Endothelial cell (in vitro differentiated cells): ENCODE measurements at regions not wholly inside any gene's neighbourhood (a gene's known extent, or its start where the extent isn't known, plus 50 kb on each side); places are given as distances from the start of the nearest gene placed in this dataset.

Experiments
- DNase-seq: peaks from one replicate; pipeline ENCODE4 v3.0.0; 2021; ENCODE audit warnings: low spot score
- H3K27ac Mint-ChIP-seq: one replicate; pipeline ENCODE4 v1.8.0; 2021; ENCODE audit warnings: mixed read lengths, inconsistent platforms; ENCODE audit not compliant: unreplicated experiment
- H3K27me3 Mint-ChIP-seq: one replicate; pipeline ENCODE4 v1.8.0; 2021; ENCODE audit warnings: mild to moderate bottlenecking, moderate library complexity, mixed read lengths, inconsistent platforms; ENCODE audit not compliant: unreplicated experiment
- H3K36me3 Mint-ChIP-seq: one replicate; pipeline ENCODE4 v1.8.0; 2021; ENCODE audit warnings: mild to moderate bottlenecking, low read depth, mixed read lengths, inconsistent platforms; ENCODE audit not compliant: unreplicated experiment
- H3K4me1 Mint-ChIP-seq: one replicate; pipeline ENCODE4 v1.8.0; 2021; ENCODE audit warnings: mild to moderate bottlenecking, mixed read lengths, inconsistent platforms; ENCODE audit not compliant: unreplicated experiment
- H3K4me3 Mint-ChIP-seq: one replicate; pipeline ENCODE4 v1.8.0; 2021; ENCODE audit warnings: mild to moderate bottlenecking, mixed read lengths, inconsistent platforms; ENCODE audit not compliant: unreplicated experiment
- H3K9me3 Mint-ChIP-seq: one replicate; pipeline ENCODE4 v1.8.0; 2021; ENCODE audit warnings: mixed read lengths, inconsistent platforms; ENCODE audit not compliant: unreplicated experiment
- TF ChIP-seq, protein P1 (sequence below): fragments of 200-600 bp; sonication (generic); IDR thresholded peaks from one replicate; pipeline ENCODE4 v1.5.0; 2021; ENCODE audit warnings: antibody characterized with exemption; ENCODE audit not compliant: unreplicated experiment

DNA sequence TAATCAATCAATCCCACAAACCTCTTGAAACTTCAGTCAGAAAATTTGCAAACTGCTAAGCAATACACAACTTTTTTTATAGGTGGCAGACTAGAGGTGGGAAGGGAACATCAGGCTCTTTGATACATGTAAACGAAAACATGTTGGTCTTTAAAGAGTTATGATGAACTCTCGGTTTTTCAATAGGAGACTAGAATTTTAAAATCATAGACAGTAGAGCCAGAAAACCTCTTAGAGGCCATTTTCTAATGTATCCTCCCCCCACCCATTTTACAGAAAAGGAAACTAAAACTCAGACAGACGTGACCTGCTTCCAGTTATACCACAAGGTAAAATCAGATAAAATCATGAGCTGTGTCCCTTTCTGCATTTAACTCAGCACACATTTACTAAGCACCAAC, 179.1 kb upstream of the LPP start:
- Mint-ChIP-seq H3K9me3 (no peaks in the 10 kb centered on the region), H3K4me3 (no peak overlapping the region), H3K36me3 (no peaks in the 10 kb centered on the region), H3K27ac (no peak overlapping the region), H3K4me1 (peaks cover 4% of the 10 kb centered on the region), H3K27me3 (no peaks in the 10 kb centered on the region)
- TF ChIP-seq, protein P1, sequence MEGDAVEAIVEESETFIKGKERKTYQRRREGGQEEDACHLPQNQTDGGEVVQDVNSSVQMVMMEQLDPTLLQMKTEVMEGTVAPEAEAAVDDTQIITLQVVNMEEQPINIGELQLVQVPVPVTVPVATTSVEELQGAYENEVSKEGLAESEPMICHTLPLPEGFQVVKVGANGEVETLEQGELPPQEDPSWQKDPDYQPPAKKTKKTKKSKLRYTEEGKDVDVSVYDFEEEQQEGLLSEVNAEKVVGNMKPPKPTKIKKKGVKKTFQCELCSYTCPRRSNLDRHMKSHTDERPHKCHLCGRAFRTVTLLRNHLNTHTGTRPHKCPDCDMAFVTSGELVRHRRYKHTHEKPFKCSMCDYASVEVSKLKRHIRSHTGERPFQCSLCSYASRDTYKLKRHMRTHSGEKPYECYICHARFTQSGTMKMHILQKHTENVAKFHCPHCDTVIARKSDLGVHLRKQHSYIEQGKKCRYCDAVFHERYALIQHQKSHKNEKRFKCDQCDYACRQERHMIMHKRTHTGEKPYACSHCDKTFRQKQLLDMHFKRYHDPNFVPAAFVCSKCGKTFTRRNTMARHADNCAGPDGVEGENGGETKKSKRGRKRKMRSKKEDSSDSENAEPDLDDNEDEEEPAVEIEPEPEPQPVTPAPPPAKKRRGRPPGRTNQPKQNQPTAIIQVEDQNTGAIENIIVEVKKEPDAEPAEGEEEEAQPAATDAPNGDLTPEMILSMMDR: no peak
- DNase-seq: no peak

DNA sequence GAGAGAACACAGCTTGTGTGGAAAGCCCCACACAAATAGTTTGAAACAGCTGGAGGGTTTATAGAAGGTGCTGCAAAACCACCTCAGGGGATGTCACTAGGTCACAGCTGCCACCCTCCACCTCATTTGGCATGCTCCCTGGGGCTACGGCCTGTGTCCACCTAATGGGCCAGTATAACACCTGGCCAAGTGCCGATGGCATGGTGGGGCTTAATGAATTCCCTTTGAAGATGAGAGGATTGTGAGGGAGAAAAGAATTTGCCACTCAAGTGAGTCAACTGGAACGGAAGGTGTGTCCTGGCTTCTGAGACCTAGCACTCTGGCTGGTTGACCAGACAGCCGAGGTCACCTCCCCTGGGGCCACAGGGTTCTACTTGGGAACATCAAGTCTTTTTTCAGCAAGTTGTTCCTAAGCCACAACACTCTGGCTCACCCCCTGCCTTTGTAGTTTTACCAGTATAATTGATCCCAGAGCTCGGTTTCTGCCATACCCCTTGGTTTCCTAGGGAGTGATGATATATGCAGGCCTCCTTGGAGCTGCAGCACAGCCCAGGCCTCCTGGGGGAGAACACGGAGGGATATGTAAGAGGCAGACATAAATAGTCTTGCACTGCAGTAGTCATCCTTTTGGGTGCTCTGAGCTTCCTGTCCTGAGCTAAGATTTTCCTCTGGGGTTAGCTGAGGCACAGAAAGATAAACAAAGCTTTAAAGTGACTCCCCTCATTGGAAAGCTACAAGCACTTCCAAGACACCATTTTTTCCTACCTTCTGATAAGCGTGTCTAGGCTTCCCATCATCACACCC, 178.2 kb upstream of the LPP start:
- TF ChIP-seq, protein P1: no peak
- no peak for DNase-seq
- H3K4me1 Mint-ChIP-seq: peaks cover 4% of the 10 kb centered on the region

DNA sequence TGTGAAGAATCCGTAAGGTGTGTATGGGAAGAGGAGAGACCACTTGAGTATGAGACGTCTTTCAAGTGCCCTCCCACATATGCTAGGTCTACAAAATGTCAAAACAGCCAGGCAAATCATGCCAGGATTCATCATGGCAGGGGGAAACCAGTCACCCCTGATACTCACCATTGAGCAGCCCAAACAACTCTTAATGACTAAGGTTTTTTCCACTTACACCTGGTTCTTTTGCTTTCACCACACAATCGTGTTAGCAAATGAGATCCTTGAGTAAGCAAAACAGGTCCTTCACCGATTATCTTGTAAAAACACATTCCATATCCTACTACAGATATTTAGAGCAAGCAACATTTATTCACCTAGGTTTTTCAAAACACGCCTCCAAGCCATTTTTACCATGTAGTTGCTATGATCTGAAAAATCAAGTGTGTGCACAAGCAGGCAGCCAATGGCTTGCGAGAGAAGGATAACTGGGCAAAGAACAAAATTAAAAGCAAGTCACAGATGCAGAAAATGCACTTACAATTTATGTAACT, 177.5 kb upstream of the LPP start:
- Mint-ChIP-seq H3K9me3 (no peaks in the 10 kb centered on the region), H3K27ac (no peak overlapping the region), H3K27me3 (no peaks in the 10 kb centered on the region), H3K4me3 (no peak overlapping the region), H3K36me3 (no peaks in the 10 kb centered on the region), H3K4me1 (peaks cover 4% of the 10 kb centered on the region)
- TF ChIP-seq, protein P1: no peak
- no peak for DNase-seq

More for the DNA sequence above, 178.2 kb upstream of the LPP start:
- H3K27me3 Mint-ChIP-seq: no peaks in the 10 kb centered on the region
- no peaks in the 10 kb centered on the region for H3K9me3 Mint-ChIP-seq
- no peak overlapping the region for H3K4me3 Mint-ChIP-seq
- no peak overlapping the region for H3K27ac Mint-ChIP-seq
- no peaks in the 10 kb centered on the region for H3K36me3 Mint-ChIP-seq

DNA sequence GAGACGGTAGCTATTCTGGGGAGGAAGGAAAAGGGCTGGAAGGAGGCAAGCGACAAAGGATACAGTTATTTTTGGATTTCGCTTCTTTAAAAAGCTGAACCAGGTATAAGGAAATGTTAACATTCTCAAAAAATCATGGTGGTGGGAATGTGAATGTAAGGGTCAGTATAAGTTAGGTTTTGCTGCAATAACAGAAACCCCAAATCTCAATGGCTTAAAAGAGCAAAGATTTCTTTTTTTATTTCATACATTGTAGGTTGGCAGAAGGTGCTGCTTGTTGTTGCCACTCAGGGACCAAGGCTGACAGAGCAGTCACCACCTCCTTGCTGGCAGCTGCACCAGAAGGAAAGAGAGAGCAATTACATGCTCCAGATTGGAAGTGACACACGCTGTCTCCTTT, 176.3 kb upstream of the LPP start:
- Mint-ChIP-seq H3K9me3 (no peaks in the 10 kb centered on the region), H3K36me3 (no peaks in the 10 kb centered on the region), H3K27ac (no peak overlapping the region), H3K4me3 (no peak overlapping the region), H3K27me3 (no peaks in the 10 kb centered on the region), H3K4me1 (peaks cover 4% of the 10 kb centered on the region)
- no peak for DNase-seq
- TF ChIP-seq, protein P1: no peak

DNA sequence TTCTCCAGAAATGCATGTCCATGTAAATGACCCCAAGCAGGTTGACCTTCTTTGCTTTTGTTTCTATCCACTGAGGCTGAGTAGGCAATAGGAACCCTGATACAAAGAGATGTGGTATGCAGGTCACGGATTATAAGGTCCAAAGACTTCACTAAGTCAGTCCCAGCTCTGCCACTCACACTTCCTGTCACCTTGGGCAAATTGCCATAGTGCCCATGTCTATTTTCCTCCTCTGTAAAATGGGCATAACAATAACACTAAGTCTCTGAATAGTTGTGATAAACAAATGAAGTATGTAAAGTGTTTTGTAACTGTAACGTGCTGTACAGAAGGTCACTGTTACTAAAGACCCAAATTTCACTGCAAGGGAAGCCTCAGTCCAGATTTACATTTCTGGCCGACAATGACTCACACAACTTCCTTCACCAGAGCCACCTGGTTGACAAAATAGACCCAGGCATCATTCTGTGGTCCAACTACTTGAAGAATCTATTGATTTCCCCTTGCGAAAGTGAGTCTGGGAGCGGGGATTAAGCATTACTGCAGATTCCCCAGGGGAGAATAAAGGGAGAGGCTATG, 175.4 kb upstream of the LPP start:
- Mint-ChIP-seq H3K36me3 (no peaks in the 10 kb centered on the region), H3K27ac (no peak overlapping the region), H3K4me3 (no peak overlapping the region), H3K27me3 (no peaks in the 10 kb centered on the region), H3K9me3 (no peaks in the 10 kb centered on the region), H3K4me1 (peaks cover 4% of the 10 kb centered on the region)
- no peak for DNase-seq
- TF ChIP-seq, protein P1: no peak
